EL (cell line): ENCODE measurements at regions not wholly inside any gene's neighbourhood (a gene's known extent, or its start where the extent isn't known, plus 50 kb on each side); places are given as distances from the start of the nearest gene placed in this dataset.

ENCODE experiments used
- DNase-seq: peaks from one replicate; pipeline ENCODE4 v3.0.0-alpha.2; 2016

- DNase-seq = no peak
Observed at GRCh38 chr4:18403327-18403726, 381.8 kb upstream of the LCORL start.

GRCh38 chr4:18401868-18402267, 380.3 kb upstream of the LCORL start:
- no peak for DNase-seq

DNA sequence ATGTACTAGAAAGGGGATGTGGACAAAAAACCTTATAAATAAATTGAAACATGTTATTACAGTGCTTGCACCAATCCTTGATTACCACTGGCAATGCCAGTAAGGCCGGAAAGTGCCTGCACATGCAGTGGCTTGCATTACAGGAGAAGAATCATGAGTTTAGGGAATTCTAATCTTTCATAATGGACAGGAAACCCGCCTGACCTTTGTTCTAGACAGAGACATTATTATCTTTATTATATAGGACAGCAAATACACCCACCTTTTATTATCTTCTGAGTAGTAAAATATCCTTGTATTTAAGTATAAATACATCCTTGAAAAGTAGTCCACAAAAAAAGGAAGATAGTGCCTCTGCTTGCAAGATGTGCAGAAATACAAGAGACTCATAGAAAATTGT, 379.9 kb upstream of the LCORL start:
- no peak for DNase-seq

- DNase-seq = no peak
Observed at GRCh38 chr4:18398661-18399060, 377.1 kb upstream of the LCORL start.

- no peak for DNase-seq
Observed at GRCh38 chr4:18397681-18398390, 376.3 kb upstream of the LCORL start.

- DNase-seq = no peak
Observed at GRCh38 chr4:18394656-18395055, 373.1 kb upstream of the LCORL start.

DNA sequence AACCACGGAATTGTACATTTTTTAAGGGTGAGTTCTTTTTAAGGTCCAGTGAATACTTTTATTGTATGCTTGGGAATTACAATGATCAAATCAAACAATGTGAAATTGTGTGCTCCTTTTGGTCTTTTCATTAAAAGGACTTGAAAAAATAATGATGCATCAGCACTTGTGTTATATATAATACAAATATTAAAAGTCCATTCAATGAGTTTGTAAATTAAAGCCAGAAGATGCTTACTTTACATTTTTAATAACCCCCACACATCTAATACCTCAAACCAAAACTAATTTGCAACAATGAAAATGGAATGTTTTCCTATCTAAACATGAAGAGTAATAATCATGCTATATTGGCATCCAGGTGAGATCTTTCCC, 369.8 kb upstream of the LCORL start:
- no peak for DNase-seq

DNA sequence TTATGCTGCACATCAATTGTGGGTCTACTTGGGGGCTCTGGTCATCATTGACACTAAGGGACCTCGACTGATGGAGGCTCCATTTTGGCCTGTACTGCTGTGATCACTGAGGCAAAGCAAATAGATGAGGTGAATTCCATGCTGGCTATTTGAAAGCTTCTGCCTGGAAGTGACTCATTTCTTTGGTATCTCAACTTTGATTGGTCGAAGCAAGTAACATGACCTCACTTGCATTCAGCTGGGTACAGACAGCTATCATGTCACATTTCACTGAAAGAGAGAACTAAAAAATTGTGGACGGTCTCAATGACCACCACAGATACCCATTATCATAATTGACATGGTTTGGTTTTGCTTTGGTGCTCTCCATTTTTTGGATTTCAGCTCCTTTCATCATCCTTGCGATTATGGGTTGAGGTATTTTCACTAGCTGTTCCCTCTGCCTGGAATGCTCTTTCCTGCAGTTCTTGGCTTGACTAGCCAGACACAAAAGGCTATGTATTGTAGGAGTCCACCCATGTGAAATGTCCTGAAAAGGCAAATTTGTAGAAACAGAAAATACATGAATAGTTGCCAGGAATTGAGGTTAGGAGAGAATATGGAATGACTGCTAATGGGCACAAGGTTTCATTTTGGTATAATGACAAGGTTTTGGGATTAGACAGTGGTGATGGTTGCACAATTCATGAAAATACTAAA, 369.2 kb upstream of the LCORL start:
- DNase-seq = peak; percentile 50

GRCh38 chr4:18389115-18389514, 367.6 kb upstream of the LCORL start:
- no peak for DNase-seq

DNA sequence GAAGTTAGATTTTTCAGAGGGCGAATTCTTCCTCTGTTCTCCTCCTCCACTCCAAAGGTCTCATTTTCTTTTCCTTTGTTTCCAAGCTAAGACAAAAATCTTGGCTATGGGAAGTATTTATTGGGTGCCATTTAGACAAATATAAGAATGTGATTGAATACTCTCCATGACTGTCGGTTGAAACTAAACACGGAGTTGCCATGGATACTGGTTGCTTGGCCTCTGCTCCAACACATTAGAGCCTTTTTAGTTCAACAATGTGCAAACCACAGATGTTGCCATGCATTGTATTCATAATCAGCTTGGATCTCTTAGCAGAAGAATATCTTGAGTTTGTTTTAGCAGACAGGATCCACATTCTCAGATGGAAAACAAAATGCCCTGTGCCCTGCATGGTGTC, 366.5 kb upstream of the LCORL start:
- no peak for DNase-seq

GRCh38 chr4:18381186-18381585, 359.6 kb upstream of the LCORL start:
- no peak for DNase-seq

- no peak for DNase-seq
Observed at GRCh38 chr4:18369561-18369960, 348.0 kb upstream of the LCORL start.

- peak; percentile 30 for DNase-seq
Observed at GRCh38 chr4:18366892-18367291, 345.3 kb upstream of the LCORL start.

DNA sequence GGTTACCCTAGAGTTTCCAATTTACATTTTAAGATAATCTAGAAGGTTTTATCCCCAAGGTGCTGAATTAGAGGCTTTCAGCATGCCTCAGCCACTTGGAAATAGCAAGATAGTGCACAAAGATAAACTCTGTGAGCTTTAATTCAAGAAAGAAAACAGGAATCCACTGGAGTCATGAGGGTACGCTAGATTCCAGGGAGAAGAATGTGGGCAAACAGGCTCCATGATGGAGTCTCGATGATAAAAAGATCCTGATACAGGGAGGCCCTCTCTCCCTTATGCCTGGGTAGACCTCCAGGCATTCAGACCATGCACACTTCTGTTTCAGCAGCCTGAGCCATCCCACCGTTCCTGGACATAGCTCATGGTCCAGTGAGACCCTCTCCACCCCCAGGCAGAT, 344.6 kb upstream of the LCORL start:
- DNase-seq = no peak

DNA sequence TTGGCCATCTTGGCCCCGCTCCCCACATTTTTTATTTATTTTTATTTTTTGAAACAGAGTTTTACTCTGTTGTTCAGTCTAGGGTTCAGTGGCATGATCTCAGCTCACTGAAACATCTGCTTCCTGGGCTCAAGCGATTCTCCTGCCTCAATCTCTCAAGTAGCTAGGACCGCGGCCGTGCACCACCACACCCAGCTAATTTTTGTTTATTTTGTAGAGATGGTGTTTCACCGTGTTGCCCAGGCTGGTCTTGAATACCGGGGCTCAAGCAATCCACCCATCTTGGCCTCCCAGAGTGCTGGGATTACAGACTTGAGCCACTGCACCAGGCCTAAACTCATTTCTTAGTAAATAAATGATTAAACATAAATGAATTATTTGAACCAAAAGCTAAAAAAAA, 322.0 kb upstream of the LCORL start:
- DNase-seq = no peak

GRCh38 chr4:18342847-18343246, 321.3 kb upstream of the LCORL start:
- DNase-seq = no peak

DNA sequence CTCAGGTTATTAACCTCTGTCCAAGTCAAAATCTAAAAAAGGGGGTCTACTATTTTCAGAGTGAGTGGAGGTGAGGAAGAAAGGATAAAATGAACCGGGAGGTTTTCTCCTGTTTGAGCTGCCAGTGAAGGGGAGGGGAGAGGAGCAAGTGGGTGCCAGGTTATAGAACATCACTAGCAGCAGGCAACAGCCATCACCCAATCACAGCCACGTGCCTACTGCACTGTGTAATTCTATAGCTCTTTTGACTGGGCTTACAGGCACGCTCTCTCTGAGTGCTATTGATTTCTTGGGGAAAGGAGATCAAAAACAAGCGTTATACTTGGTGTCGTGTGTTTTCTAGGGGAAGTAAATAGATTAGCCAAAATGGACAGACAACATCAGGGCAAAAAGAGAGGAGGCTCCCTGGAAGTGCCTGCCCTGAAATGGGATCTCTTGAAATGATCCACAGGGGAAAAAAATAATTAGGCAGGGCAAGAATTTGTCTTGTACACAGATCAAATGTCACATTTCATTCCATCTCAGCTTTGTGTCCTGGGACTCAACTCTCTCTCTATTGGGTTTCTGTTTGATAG, 300.5 kb upstream of the LCORL start:
- DNase-seq = no peak

DNA sequence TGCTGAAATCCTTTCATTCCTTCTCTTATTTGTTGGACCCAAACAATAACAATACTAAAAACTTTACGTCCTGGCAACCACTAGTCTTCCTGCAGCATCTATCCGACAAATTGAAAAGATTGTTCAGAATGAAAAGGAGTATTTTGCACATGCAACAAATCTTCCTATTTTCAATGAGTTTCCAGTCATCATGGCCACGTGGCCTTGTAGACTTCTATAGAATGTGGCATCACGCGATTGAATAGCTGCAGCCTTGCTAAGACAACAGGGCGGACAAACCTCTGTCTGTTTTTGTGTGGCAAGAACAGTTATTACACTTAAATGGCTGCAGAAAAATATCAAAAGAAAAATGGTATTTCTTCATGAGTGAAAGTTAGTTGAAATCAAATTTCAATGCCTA, 297.9 kb upstream of the LCORL start:
- DNase-seq = no peak

- DNase-seq = no peak
Observed at GRCh38 chr4:18318682-18319388, 297.3 kb upstream of the LCORL start.

DNA sequence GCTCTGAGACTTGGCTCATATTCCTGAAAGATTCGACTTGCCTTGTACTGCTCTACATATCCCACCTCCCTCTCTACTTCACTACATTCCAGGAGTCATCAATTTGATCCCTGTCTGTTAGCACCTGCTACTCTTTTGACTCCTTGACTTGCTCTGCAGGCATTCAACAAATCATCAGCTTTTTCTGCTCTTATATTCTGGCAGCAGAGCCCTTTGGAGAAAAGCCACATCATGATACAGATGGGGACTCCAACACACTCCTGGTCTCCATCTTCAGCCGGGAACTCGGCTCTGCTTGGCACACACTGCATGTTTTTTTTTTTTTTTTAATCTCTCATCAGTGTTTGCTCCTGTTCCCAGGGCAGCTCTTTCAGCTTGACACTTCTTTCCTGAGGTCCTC, 293.2 kb upstream of the LCORL start:
- no peak for DNase-seq

- no peak for DNase-seq
Observed at GRCh38 chr4:18297684-18298083, 276.1 kb upstream of the LCORL start.

GRCh38 chr4:18296411-18296810, 274.9 kb upstream of the LCORL start:
- DNase-seq = no peak

DNA sequence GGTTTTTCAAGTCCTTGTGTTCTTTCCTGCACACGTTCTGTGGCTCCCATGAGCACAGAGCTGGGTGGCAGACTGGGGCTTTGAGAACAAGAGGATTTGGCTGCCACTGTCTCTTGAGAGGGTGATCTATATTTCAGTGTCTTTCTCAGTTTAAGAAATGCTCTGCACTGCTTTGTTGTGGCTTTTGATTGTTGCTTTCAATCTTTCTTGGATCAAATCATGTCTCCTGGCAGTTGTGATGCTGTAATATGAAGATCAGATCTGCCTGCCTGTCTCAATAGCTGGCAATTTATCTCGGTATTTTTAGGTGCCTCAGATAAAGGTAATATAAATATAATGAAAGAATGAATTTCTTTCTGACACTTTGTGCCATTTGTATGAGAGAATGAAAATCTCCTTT, 273.3 kb upstream of the LCORL start:
- DNase-seq = no peak

DNA sequence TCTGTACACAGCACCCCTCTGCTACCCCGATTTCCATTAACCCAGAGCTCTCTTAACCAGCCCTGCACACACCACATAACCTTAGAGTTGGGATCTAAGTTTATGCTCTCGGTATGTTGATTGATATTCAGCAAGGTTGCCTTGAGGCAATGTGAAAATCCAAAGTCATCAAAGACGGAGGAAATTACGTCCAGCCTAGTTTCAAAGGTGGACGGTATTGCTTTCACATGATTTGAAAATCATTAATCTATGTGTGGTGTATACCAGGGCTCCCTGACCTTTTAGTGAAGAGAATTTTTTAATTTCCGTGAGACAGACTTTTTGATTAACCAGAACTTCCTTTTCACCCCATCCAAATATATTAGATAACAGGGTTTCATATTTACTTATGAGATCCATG, 272.5 kb upstream of the LCORL start:
- DNase-seq = no peak
